Stimulated activated CD8-positive, alpha-beta memory T cell treated with anti-CD3 and anti-CD28 coated beads, Interleukin-15, amount 100 ng/mL, for 1 hour (primary cell): ENCODE measurements at regions not wholly inside any gene's neighbourhood (a gene's known extent, or its start where the extent isn't known, plus 50 kb on each side); places are given as distances from the start of the nearest gene placed in this dataset.

ENCODE experiments used
- DNase-seq: peaks from one replicate; pipeline ENCODE4 v3.0.0-alpha.2; 2020; ENCODE audit warnings: low read depth

DNA sequence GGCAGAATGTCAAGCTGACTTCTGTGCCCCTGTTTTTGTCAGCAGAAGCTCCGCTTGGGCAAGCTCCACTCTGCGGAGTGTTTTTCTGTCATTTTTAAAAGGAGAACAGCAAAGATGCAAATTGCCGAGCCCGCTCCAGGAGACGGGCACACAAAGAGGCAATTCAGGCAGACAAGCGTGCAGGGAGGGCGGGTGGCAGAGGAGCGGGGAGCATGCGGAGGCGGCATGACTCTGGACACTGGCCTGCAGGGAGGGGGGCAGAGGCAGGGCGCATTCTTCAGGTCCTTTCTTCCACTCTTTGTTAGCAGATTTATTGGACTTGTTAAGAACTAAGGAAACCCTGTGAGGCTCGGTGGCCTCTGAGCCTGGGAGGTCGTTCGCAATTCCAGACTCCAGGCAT is 187.3 kb upstream of the RMST start:
- no peak for DNase-seq

DNA sequence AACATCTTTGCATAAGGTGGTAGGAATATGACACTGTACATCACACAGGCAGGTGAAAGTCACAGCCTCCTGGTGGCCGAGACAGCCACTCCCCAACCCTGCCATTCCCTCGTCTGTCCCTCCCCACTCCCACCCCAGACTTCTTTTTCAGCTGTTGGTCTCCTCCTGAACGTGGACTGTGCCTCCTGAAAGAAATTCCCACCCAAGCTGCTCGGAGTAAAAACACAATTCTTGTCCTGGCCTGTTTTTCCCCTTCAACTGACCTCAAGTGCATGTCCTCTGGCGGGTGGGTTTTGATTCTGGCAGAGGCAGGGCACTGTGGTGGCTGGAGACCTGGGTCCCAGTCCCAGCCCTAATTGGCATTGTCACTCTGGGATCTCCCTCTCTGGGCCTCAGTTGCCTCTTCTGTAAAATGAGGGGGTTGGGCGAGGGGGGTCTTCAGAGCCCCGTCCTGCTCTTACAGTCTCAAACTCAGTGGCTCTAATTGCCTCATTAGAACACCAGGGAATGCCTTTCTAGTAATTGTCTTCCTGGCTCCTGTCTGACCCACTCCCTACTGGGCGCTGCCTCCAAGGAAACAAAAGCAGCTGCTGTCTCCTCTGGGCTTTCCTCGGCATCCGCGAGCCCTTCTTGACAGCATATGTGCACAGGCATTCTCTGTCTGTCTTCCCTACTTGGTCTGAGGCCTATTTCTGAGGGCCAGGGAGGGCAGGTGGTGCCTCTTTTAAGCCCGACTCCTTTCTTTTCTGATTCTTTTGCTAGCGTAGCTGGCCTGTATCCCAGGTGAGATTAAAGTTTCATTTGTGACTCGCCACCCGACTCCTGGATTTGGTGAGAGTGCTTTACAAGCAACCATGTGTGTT is 186.6 kb upstream of the RMST start:
- no peak for DNase-seq

DNA sequence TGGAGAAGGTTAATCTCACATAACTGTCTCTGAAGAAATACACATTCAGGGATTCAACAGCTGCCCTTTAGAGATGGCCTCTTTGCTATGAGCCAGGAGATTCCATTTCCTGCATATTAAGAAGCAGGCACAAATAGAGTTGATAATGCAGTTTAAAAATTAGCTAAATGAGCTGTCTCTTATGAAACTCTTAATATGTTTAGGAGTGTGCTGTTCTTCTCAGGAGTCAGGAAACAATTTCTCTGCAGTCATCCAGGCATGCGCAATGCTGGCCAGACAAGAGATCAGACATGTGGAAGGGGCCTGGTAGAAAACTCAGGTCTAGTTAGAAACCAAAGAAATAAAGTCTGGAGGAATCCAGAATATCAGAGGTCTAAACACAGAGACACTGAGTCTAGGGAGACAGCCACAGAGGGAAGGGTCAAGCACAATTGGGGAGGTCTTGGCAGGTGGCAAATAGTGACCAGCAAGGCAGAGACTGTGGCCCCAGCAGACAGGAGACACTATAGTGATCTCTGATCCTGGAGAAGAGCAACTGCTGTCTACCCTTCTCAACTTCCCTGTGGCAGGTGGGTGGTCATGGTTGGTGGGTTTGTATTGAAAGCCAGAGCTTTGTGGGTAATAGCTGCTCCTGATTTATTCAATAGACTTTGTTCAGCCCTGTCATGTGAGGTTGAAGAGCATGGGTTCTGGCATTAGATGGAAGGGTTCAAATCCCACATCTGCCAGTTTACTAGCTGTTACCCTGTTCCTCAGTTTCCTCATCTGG is 185.8 kb upstream of the RMST start:
- no peak for DNase-seq

DNA sequence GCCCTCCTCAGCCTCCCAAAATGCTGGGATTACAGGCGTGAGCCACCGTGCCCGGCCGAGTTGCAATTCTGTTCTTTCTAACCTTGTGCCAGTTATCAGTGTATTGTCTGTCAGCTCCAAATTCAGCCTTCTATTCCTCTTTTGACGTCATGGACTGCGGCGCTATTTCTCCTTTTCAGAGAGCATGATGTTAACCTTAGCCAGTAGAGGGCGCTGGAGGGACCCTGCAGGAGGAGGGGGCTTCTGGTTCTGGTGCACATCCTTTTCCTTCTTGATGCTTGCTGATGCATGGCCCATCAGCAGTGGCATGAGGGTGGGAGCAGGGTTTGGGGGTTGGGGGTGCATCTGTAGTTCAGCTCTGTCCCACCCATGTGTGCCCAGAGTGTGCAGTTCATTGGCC is 179.3 kb upstream of the RMST start:
- DNase-seq = no peak

DNA sequence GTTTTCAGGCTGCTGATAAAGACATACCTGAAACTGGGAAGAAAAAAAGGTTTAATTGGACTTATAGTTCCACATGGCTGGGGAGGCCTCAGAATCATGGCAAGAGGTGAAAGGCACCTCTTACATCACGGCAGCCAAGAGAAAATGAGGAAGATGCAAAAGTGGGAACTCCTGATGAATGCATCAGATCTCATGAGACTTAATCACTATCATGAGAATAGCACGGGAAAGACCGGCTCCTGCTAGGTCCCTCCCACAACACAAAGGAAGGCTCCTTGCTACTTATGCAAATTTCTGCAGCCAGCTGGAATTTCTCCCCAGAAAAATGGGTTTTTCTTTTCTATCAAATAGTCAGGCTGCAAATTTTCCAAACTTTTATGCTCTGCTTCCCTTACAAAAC is 174.1 kb upstream of the RMST start:
- DNase-seq = no peak

DNA sequence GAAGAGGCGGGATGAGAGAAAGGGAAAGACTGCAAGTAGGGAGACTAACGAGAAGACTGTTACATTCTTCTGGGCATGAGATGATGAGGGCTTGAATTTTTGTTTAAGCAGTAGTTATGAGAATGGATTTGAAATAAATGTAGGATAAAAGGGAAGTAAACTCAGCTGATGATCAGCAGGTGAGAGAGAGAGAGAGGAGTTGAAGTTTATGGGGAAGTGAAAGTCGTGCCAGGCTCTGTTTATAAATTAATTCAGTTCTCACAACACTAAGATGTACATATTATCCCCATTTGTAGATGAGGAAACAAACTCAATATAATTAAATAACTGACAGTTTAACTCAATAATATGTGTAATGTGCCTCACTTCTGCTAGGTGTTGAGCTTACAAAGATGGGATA is 170.0 kb upstream of the RMST start:
- DNase-seq = no peak

DNA sequence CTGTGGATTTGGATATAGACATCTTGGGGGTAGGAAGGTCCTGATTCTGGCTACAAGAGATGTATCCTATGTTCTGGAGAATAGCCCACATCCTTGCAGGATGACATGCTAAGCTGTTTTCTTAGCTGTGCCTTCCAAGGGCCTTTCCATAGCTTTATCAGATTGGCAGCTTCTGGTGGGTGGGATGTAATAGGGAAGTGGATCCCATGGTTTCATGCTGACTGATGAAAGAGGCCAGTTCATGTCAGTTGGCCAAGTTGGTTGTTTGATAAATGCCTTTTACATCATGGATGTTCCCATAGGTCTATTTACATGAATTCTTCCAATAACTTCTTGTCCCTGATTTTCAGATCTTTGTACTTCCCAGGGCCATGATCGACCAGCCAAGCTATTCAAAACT is 169.1 kb upstream of the RMST start:
- DNase-seq = no peak

DNA sequence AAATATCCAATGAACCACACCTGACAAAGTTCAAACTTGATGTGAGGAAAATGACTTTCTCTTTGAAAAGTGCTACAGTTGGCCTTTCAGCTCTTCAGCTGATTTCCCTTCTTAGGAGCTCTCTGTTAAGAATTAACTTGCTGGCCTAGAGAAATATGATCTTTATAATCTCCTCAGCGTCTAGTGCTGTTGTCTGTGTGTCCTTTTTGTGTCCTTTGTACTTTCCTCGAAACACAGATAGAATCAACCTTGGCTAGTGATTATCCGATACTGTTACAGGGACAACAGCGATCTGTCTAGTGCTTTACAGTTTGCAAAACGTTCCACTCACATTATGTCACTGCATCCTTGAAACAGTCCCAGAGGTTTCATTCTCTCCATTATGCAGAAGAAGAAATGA is 162.8 kb upstream of the RMST start:
- no peak for DNase-seq

DNA sequence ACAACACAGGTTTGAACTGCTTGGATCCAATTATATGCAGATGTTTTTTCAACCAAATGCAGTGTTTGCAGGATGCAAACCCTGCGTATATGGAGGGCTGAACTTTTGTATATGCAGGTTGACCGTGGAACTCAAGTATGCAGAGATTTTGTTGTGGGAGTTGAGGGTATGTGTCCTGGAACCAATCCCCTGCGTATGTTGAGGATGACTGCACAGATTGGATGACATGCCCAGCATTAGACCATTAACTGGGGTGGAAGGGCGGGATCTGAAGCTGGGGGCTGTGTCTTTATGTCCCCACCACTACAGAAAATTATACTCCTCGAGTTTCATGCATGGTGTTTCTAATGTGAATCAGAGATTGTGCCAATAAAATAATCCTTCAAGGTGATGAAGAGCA is 162.2 kb upstream of the RMST start:
- DNase-seq = no peak

DNA sequence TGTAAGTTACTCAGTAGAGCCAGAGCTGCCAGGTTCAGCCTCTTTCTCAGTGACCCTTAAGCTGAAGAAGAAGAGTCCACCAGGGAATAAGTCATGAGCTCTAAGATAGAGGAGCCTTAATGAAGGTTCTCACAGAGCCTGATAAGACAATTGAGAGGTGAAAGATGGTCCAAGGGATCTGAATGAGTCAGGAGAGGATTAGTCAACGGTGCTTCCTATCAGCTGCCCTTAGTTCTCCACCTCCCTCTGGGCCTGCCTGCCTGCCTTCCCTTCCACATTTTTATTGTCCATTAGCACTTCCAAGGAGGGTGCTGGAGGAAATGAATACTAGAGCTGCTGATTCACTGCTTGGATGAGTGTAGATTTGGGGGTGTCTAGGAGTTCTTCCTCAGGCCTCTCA is 161.7 kb upstream of the RMST start:
- DNase-seq = no peak

DNA sequence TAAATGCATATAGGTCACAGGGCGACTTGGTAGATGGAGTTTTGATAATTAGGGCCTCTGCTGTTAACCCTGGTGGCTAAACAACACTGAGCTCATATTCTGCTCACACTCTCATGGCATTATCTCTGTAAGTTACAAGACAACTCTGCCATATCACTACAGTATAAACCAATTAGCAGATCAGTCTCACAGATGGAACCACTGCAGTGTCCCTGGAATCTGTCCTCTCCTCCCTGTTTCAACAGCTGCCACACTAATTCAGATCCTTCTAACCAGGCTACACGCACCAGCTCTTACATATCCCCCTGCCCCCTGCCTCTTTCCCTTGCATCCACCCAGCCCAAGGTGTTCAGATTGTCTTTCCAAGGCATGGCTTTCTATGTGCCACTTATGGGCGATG is 161.0 kb upstream of the RMST start:
- no peak for DNase-seq

DNA sequence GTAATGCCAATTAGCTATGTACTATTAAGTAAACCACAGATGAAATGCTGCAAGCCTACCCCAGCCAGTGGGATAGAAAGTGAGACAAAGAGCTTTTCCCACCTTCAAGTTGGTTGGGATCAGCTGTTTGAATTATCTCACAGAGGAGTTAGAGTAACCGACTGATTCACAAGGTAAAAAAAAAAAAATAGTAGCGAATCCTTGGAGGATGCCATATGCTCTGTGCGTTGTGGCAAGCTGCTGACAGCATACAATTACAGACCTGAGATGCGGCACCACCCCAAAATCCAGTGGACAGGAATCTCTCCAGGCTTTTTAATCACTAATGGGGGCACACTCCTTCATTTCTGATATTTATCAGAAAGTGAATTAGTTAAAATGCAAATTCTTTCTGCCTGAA is 157.0 kb upstream of the RMST start:
- no peak for DNase-seq

DNA sequence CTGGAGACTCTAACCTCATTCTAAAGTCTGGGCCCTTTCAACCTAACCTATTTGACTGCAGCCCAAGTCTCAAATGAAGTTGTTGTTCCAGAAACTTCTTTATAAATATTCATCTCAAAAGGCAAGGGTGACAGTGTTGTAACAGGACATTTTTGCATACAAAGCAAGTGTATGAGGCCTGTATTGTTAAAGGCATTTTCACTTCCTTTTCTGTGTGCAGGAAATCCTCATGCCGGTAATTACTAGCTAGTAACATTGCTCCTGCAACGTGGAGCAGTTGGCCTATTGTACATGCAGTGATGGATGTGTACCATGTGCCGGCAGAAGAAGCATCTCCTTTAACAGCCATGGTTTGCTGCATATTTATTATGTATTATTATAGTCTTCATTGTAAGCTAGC is 156.5 kb upstream of the RMST start:
- no peak for DNase-seq

DNA sequence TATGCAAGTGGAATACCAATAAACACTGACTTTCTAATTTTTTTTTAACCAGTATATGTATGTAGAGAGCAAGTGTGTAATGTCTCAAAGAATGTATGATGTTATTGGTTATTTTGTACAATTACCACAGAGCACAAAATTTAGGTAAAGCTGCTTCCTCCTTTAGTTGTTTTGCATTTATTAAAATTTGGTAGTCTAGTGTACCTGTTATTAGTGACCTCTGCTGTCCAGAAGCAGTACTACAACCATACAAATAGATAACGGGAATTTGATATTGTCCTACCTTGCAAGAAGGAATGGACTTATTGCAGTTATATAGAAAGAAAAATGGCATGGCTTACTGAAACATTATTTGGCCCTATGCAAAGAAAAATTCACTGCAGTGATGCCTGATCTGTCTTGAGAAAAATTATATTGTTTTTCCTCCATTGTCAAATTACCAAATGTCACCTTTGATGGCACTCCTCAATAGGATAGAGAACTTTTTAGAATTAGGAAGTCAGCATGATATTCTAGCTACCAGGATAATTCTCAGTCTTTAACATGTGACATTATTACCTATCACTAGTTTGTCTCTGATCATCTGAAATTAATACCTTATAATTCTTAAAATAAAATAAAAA is 153.9 kb upstream of the RMST start:
- no peak for DNase-seq

DNA sequence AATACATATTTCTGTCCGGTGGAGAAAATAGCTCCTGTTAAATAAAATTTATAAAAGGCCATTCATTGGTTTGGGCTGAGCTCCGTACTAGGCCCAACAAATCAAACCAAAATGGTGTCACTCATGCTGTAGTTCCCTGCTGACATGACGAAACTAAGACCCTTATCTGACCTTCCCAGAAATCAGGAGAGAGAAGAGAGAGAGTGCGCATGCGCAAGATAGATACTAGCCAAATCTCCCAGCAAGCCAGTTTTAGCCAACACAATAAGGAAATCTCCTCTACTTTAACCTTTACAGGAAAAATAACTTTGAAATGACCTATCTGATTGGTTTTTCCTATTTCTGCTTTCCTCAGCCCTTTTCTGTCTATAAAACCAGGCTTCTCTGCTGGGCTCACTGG is 152.7 kb upstream of the RMST start:
- DNase-seq = no peak

DNA sequence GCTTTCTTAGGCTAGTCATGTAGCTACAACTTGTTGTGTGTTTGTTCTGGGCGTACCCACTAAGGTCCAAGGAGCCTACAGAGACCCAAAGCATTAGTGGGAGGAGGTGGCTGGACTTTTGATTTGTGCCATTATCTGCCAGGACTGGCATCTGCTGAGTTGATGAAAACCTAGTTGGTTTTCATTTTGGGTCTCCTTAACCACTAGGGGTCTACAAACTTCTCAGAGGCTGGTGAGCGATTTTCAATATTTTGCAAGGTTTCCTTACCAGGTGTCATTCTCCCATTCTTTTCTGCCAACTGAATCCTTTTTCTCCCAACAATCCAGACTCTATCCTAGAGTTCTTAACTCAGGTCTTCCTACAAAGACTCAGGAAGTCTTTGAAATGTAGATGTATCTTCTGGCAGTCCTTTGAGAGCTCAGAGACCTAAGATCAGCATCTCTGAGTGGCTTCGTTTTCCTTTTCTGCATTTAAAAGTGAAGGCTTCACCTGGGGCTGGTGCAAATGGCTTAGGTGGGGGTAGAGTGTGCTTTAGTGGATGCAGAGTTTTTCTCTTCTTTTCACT is 150.0 kb upstream of the RMST start:
- no peak for DNase-seq

DNA sequence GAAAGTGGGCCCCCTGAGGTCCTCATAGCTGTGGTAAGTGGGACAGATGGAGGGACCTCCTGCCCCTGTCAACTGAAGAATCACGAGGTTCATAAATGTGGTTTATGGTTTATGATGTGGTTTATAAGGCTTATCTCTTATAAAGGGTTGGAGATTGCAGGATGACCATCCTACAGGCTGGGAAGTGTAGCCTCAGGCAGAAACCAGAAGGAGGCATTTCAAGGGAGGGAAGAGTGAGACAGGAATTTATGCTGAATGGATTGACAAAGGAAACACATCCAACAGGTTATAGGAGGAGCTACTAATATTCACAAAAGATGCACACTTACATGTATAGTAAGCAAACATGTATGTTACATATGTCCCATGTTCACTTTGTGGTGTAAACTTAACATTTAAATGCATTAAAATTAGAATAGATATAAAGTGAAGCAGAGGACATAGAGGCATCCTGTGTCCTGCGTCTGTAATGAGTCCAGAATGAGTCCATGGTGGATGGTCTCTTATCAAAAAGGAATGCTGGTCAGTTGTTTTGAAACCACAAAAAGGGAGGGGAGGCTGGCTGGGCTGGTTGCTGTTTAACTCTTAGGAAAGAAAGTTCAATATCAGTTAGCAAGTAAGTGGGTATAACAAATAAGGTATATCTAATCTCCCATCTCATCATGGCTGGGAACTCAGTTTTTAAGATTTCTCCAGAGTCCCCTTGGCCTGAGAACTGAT is 149.0 kb upstream of the RMST start:
- no peak for DNase-seq

DNA sequence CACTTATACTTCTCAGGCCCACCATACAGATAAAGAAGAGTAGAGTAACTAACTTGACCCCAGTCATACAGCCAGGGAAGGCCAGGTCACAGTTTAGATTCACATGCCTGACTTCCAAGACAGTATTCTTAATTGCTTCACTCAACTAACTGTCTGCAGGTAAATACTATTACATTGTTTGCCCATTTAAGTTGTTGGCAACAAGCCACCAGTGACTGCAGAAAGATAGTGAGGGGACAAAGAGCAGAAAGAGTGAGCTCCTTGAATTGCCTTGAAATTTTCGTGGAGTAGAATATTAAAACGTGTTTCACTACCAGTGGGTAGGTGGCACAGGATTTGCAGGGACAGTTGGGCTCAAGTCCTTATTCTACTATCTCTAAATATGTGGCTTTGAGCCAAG is 146.3 kb upstream of the RMST start:
- no peak for DNase-seq

DNA sequence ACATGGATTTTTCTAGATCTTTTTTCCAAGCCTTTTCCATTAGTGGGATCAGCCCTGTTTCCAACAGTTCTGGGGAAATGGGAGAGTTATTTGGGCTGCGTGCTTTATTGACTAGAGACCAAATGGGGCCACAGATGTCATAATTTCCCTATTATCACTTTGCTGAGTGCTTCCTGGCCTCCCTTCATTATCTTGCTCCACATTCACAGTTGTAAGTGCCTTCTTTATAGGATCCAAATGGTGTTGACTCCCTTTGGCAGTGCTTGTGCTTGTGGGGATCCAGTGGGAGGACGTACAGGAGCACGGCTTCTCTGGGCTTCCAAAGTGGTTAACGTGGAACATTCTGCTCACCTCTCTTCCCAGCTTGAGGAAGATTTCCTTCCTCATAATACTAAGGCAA is 141.0 kb upstream of the RMST start:
- no peak for DNase-seq

DNA sequence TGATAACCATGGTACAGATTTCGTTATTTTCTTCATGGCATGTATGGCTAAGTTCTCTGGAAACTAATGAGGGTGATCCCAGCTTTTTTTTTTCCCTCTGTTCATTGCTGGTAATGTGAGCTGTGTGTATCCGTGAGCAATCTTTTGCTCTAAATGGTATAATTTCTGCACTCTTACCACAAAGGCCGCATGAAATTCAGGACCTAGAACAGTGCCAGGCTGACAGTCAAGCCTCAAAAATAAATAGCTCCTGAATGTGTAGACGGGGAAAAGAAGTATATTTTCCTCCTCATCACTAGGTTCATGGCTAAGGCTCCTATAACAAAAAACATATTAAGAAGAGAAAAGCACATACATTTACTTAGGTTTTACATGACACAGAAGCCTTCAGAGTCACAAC is 140.2 kb upstream of the RMST start:
- DNase-seq = no peak

DNA sequence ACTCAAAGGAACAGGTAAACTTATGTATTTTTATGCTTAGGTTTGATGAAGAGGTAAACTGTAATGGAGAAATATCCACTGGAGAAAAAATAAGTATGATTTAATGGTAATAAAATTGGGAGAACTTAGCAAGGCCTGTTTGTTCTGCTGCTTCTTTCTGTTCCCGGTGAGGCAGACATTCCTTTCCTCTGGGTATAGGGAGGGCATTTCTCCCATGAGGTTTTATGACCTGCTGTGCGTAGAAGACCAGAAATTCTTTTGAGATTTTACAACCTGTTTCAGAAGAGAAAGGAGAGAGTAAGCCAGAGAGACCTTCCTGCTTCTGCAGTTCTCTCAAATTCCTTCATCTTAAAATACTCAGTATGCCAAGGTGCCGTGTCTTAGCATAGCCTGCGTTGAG is 139.4 kb upstream of the RMST start:
- no peak for DNase-seq

DNA sequence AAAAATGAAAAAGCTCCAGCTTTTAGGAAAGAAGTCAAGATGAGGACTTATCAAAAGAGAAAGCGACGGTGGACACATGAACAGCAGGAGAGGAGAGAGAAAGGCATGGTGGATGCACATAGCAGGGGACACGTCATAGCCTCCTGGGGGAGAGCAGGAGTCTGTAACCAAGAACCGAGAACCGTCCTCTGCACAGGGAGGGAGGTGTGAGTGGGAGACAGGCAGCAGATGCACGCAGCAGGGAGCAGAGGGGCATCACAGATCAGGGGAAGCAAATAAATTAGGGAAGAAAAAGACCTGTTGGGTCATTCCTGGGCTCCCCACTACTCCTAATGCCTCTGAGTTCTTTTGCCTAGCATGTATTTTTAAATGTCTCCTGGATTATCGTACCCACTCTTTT is 138.1 kb upstream of the RMST start:
- DNase-seq = no peak
